PC-9 (cell line): ENCODE measurements at regions not wholly inside any gene's neighbourhood (a gene's known extent, or its start where the extent isn't known, plus 50 kb on each side); places are given as distances from the start of the nearest gene placed in this dataset.
A peak's percentile ranks its signal among the peaks of the same experiment; 100 is the strongest.

Source experiments
- BruUV-seq: library from RNA; stranded (reverse); fragments of 400-500 nt; replicated peaks from 2 replicates; lab custom pipeline; 2021; lab: Mats Ljungman, UMichigan
- CTCF ChIA-PET: fragments of 300-600 bp; sonication (Branson Sonifier 250); formaldehyde crosslinking; loops from one replicate; lab custom pipeline; 2022; ENCODE audit warnings: antibody characterized with exemption; lab: Charles Lee
- POLR2A ChIA-PET: fragments of 300-600 bp; sonication (Branson Sonifier 250); formaldehyde crosslinking; loops from one replicate; lab custom pipeline; 2022; ENCODE audit warnings: antibody characterized with exemption; ENCODE audit not compliant: unreplicated experiment; lab: Charles Lee
- DNase-seq, 2 experiments: peaks; one replicate each; pipeline versions ENCODE4 v3.0.0 to v3.0.0-alpha.2; 2015 to 2022; ENCODE audit warnings: mixed read lengths in 1 of 2
- H2AFZ ChIP-seq: fragments of 200-600 bp; sonication (generic); 2 replicates; pipeline ENCODE4 v1.8.1; 2017; ENCODE audit warnings: antibody characterized with exemption
- H3F3A ChIP-seq: fragments of 200-600 bp; sonication (generic); 2 replicates; pipeline ENCODE4 v1.8.1; 2017; ENCODE audit warnings: antibody characterized with exemption, mild to moderate bottlenecking, low read depth; ENCODE audit not compliant: insufficient read depth
- H3K27ac ChIP-seq: fragments of 200-600 bp; sonication (generic); 2 replicates; pipeline ENCODE4 v1.6.1; 2016; ENCODE audit warnings: mixed run types
- H3K27me3 ChIP-seq: fragments of 200-600 bp; sonication (generic); 2 replicates; pipeline ENCODE4 v1.6.1; 2016; ENCODE audit warnings: low read depth, mixed run types; ENCODE audit not compliant: insufficient read depth
- H3K36me3 ChIP-seq: fragments of 200-600 bp; sonication (generic); 2 replicates; pipeline ENCODE4 v1.6.1; 2016; ENCODE audit warnings: low read depth, mixed run types
- H3K4me1 ChIP-seq: fragments of 200-600 bp; sonication (generic); replicated peaks from 2 replicates; pipeline ENCODE4 v1.6.1; 2016; ENCODE audit warnings: mixed run types; ENCODE audit not compliant: insufficient read depth
- H3K4me2 ChIP-seq: fragments of 200-600 bp; sonication (generic); 2 replicates; pipeline ENCODE4 v1.6.1; 2017; ENCODE audit warnings: mixed run types
- H3K4me3 ChIP-seq: fragments of 200-600 bp; sonication (generic); 2 replicates; pipeline ENCODE4 v1.6.1; 2016; ENCODE audit warnings: mixed run types
- H3K79me2 ChIP-seq: fragments of 200-600 bp; sonication (generic); 2 replicates; pipeline ENCODE4 v1.6.1; 2017; ENCODE audit warnings: low read depth, mixed run types
- H3K9me2 ChIP-seq: fragments of 200-600 bp; sonication (generic); 2 replicates; pipeline ENCODE4 v1.8.1; 2017; ENCODE audit warnings: mild to moderate bottlenecking; ENCODE audit not compliant: insufficient read depth
- H3K9me3 ChIP-seq: fragments of 200-600 bp; sonication (generic); 2 replicates; pipeline ENCODE4 v1.8.1; 2016; ENCODE audit warnings: low read depth; ENCODE audit not compliant: insufficient read depth
- H4K20me1 ChIP-seq: fragments of 200-600 bp; sonication (generic); 2 replicates; pipeline ENCODE4 v1.8.1; 2017; ENCODE audit not compliant: insufficient read depth
- CTCF ChIP-seq: fragments of 200-600 bp; sonication (generic); conservative IDR thresholded peaks from 2 replicates; pipeline ENCODE4 v1.6.1; 2017; ENCODE audit warnings: mixed run types, antibody characterized with exemption, mild to moderate bottlenecking, moderate library complexity
- EZH2 ChIP-seq: fragments of 200-600 bp; sonication (generic); IDR thresholded peaks from 2 replicates; pipeline ENCODE4 v1.8.0; 2017; ENCODE audit warnings: antibody characterized with exemption, low read depth
- intact Hi-C: fragments of 100-400 bp; cut with micrococcal nuclease; formaldehyde crosslinking; loops from one replicate; pipeline ENCODE4 v1.10.0; 2022; ENCODE audit not compliant: unreplicated experiment

DNA sequence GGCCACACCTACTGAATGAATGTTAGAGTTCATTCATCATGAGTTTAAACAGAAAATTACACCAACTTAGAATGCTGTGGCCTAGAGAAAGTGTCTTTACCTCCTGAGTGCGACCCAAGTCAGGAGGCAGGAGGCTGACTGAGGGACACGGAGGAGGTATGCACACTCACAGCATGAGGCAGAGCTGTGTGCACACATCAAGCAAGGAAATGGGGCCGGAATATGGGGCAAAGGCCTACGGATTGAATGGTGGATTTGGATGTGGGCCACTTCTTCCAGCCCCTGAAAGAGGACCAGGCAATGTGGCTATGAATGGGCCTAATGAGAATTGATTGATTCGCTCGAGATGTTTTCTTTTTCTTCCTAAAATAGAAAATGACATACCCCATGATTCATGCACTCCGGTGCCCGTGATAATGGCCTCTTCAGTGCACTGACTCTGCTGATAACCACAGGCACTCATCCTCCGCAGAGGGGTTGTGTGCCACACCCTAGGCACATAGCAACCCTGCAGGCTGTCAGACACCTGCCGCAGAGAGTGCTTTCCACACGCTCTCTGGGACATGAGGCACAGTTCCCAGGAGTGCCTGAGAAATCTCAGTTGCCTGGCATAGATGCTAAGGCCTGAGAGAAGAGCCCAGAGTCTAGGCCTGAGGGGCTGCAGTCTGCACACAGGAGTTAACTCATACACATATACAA lies 155.5 kb downstream of the GLUL start:
- Histone ChIP-seq H3K27me3 (no peaks in the 10 kb centered on the region), H3K9me3 (no peaks in the 10 kb centered on the region), H3K4me3 (no peak overlapping the region), H4K20me1 (no peaks in the 10 kb centered on the region), H3K27ac (peak overlapping the region; percentile 68), H2AFZ (peak overlapping the region; percentile 41; the same call in 1 of the 2 replicates), H3K36me3 (no peaks in the 10 kb centered on the region), H3K4me2 (peak overlapping the region; percentile 63), H3K79me2 (no peaks in the 10 kb centered on the region), H3K9me2 (no peaks in the 10 kb centered on the region), H3F3A (peaks cover 34% of the 10 kb centered on the region), H3K4me1 (peaks cover 42% of the 10 kb centered on the region)
- CTCF ChIA-PET: interaction anchor here (0.6 kb wide), 1 partner anchor 208 kb away, joined by 3 read pairs; no protein-coding TSS in a partner anchor
- intact Hi-C loops: no loop called here
- POLR2A ChIA-PET: no interaction called here
- TF ChIP-seq EZH2 (no peak), CTCF (no peak)
- DNase-seq: peak; percentile 31 to 89
- no TSS peak for BruUV-seq

GRCh38 chr1:182235604-182235951 lies 156.0 kb downstream of the GLUL start:
- H4K20me1 ChIP-seq: no peaks in the 10 kb centered on the region
- intact Hi-C loops: no loop called here
- no peaks in the 10 kb centered on the region for H3K79me2 ChIP-seq
- TF ChIP-seq CTCF: no peak
- no peak for TF ChIP-seq EZH2
- peak in 1 of 2 experiments; percentile 7 for DNase-seq
- POLR2A ChIA-PET: no interaction called here
- H3K9me2 ChIP-seq: no peaks in the 10 kb centered on the region
- 0 out of 2 replicates have a peak overlapping the region, but pooled peaks have one; percentile 41 for H2AFZ ChIP-seq
- H3K36me3 ChIP-seq: no peaks in the 10 kb centered on the region
- H3K4me1 ChIP-seq: peaks cover 42% of the 10 kb centered on the region
- peak overlapping the region; percentile 68 for H3K27ac ChIP-seq
- CTCF ChIA-PET: interaction anchor here (0.6 kb wide), 1 partner anchor 208 kb away, joined by 3 read pairs; no protein-coding TSS in a partner anchor
- no peaks in the 10 kb centered on the region for H3K9me3 ChIP-seq
- BruUV-seq: no TSS peak
- H3F3A ChIP-seq: peaks cover 34% of the 10 kb centered on the region
- H3K4me3 ChIP-seq: no peak overlapping the region
- peak overlapping the region; percentile 63 for H3K4me2 ChIP-seq
- no peaks in the 10 kb centered on the region for H3K27me3 ChIP-seq

DNA sequence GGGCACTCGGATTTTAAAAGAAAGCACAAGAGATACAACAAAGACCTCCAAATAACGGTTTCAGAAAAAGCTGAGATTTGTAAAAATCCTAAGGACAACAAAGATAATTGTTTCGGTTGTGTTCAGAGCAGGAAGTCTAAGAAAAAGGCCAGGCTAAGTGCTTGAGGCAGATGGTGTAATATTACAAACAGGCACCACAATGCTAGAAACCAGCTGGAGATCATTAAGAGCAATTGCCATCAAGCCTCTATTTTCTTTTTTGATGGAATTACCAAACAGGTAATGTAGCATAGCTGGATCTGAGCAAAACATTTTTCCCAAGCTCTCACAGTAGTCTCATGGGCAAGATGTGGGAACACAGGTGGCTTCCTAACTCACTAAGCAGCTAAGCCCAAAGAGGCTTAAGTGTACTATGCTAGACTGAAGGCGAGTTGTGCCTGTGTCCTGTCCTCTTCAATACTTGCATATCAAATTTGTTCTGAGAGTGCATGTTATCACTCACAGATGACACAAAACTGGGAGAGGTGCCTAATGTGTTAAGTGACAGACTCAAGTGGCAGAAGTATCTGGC lies 161.6 kb downstream of the GLUL start:
- intact Hi-C loops: loop anchor here (2.0 kb wide), 1 partner anchor 49 kb away; no protein-coding TSS in a partner anchor

More for the DNA sequence above, 161.6 kb downstream of the GLUL start:
- POLR2A ChIA-PET: no interaction called here
- CTCF ChIA-PET: interaction anchor here (0.6 kb wide), 1 partner anchor 89 kb away, joined by 15 read pairs; no protein-coding TSS in a partner anchor
- no peaks in the 10 kb centered on the region for H3K27me3 ChIP-seq
- no peak overlapping the region for H3K27ac ChIP-seq
- no peaks in the 10 kb centered on the region for H3K79me2 ChIP-seq
- H3K36me3 ChIP-seq: no peaks in the 10 kb centered on the region
- H2AFZ ChIP-seq: no peak overlapping the region
- peaks cover 39% of the 10 kb centered on the region for H3K4me1 ChIP-seq
- TF ChIP-seq CTCF (no peak), EZH2 (no peak)
- peak in 1 of 2 experiments; percentile 70 for DNase-seq
- no TSS peak for BruUV-seq
- H4K20me1 ChIP-seq: no peaks in the 10 kb centered on the region
- no peaks in the 10 kb centered on the region for H3K9me3 ChIP-seq
- H3F3A ChIP-seq: peaks cover 13% of the 10 kb centered on the region
- no peaks in the 10 kb centered on the region for H3K9me2 ChIP-seq
- H3K4me2 ChIP-seq: peak overlapping the region; percentile 15; the same call in 1 of the 2 replicates
- H3K4me3 ChIP-seq: no peak overlapping the region
